AG10803 (cell line): ENCODE measurements at regions not wholly inside any gene's neighbourhood (a gene's known extent, or its start where the extent isn't known, plus 50 kb on each side); places are given as distances from the start of the nearest gene placed in this dataset.
A peak's percentile ranks its signal among the peaks of the same experiment; 100 is the strongest.

Experiments used
- DNase-seq: peaks from one replicate; pipeline ENCODE4 v3.0.0; 2010; ENCODE audit warnings: low read depth
- H3K4me3 ChIP-seq: 2 replicates; pipeline ENCODE4 v1.5.1; 2011; ENCODE audit warnings: mild to moderate bottlenecking, low read length, control low read depth
- TF ChIP-seq, protein P1 (sequence below): conservative IDR thresholded peaks from 2 replicates; pipeline ENCODE4 v1.5.1; 2011; ENCODE audit warnings: mild to moderate bottlenecking, low read length, control low read depth, inconsistent platforms

DNA sequence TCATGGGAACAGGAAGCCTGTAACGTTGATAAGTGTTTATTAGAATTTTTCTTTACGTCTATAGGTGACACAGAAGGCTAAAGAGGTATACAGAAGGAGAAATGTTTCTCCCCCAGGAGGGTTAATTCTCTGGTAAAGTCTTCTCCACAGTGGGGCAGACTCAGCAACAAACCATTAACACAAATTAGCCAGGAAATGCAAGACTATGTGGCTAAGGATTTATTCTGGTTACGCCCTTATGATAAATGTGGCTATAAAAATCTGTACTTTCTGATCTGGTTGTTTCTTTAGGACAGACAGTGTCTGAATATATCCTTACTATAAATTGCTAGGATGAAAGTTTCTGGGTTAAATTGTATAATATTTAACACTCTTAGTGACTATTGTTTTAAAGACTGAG, 423.3 kb downstream of the FLRT2 start:
- no peak for DNase-seq
- TF ChIP-seq, protein P1, sequence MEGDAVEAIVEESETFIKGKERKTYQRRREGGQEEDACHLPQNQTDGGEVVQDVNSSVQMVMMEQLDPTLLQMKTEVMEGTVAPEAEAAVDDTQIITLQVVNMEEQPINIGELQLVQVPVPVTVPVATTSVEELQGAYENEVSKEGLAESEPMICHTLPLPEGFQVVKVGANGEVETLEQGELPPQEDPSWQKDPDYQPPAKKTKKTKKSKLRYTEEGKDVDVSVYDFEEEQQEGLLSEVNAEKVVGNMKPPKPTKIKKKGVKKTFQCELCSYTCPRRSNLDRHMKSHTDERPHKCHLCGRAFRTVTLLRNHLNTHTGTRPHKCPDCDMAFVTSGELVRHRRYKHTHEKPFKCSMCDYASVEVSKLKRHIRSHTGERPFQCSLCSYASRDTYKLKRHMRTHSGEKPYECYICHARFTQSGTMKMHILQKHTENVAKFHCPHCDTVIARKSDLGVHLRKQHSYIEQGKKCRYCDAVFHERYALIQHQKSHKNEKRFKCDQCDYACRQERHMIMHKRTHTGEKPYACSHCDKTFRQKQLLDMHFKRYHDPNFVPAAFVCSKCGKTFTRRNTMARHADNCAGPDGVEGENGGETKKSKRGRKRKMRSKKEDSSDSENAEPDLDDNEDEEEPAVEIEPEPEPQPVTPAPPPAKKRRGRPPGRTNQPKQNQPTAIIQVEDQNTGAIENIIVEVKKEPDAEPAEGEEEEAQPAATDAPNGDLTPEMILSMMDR: no peak
- H3K4me3 ChIP-seq: no peak overlapping the region

DNA sequence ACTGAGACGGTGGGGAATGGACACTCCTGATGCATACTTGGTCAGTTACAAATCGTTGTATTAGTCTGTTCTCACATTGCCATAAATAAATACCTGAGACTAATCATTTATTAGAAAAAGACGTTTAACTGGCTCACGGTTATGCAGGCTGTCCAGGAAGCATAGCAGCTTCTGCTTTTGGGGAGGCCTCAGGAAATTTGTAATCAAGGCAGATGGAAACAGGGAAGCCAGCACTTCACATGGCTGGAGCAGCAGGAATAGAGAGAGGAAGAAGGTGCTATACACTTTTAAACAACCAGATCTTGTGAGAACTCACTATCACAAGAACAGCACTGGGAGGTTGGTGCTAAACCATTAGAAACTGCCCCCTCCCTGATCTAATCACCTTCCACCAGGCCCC, 418.2 kb downstream of the FLRT2 start:
- DNase-seq: no peak
- TF ChIP-seq, protein P1: no peak
- H3K4me3 ChIP-seq: no peak overlapping the region

DNA sequence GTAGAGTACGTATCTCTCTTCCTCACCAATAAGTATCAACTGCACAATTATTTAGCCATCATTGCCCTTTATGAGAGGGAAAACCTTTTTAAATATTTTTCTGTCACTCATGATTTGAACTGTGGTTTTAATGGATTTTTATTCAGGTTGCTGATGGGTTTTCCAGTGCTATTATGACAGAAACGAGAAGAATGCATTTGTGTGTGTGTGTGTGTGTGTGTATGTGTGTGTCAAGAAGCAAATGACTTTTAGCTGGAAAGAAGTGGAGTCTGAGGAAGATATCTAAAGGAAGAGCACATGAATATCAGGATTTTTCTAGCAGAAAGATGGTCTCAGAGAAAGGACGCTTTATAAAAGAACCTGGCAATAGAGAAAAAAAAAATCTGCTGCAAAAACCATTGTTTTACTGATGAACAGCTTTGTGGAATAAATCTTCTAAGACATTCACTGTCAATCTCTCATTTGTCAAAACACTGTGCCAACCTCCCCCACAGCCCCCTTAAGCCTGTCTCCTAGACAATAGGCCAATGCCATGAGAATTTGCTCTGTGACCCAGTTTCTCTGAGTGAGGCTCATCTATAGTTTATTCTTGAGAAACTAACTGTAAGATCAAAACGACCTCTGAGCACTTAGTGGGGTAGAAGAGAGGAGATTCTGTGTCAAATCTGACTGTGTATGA, 417.7 kb downstream of the FLRT2 start:
- TF ChIP-seq, protein P1: no peak
- no peak overlapping the region for H3K4me3 ChIP-seq
- DNase-seq: no peak

DNA sequence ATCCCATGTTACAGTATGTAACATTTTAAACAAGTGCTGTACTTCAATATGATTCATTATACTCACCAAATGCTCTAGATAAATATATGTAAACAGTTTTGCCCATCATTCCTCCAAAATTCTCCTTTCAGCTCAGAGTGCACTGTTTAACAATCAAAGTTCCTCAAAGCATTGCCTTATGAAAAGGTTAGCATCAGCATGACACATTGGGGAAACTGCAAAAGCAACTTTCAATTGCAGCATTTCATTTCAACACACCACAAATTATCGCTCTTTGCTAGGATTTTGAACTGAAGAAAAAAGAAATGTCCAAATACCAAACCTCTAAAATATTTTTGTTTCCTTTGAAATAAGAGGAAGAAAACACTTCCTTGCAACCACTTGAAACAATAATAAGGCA, 413.2 kb downstream of the FLRT2 start:
- DNase-seq: no peak
- TF ChIP-seq, protein P1: no peak
- no peak overlapping the region for H3K4me3 ChIP-seq

DNA sequence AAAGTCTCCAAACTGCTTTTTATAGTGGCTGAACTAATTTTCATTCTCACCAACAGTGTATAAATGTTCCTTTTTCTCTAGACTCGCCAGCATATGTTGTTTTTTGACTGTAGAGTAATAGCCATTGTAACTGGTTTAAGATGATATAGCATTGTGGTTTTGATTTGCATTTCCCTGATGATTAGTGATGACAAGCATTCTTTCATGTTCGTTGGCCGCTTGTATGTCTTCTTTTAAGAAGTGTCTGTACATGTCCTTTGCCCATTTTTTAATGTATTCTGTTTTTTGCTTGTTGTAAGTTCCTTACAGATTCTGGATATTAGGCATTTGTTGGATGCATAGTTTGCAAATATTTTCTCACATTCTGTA, 404.9 kb downstream of the FLRT2 start:
- TF ChIP-seq, protein P1: no peak
- peak overlapping the region; percentile 34 for H3K4me3 ChIP-seq
- no peak for DNase-seq

DNA sequence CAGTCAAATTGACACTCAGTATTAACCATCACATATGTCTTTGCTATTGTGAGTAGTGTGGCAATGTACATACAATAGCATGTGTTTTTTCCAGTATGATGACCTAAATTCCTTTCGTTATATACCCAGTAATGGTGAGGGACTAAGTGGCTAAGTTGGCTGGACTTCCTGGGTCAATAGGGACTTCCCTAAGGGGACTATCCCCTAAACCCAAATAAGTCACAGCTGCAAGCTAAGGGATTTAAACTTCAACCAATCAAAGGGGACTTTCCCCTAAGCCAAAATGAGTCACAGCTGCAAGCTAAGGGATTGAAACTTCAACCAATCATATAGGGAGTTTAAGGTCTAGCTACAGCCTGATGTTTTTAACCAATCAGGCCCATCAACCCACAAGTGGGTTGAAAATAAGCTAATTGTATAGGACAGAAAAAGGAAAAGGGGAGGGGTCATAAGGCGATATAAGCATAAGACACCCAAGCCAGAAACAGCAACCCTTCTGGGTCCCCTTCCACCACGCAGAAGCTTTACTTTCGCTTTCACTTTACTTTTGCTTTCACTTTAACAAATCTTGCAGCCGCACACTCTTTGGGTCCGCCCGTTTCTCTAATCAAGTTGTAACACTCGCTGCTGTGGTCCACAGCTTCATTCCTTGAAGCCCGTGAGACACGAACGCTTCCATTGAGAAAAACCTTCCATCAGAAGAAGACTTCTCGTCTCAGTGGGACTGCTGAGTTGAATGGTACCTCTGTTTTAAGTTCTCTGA, 404.4 kb downstream of the FLRT2 start:
- TF ChIP-seq, protein P1: no peak
- DNase-seq: peak; percentile 4
- peak overlapping the region; percentile 34 for H3K4me3 ChIP-seq

DNA sequence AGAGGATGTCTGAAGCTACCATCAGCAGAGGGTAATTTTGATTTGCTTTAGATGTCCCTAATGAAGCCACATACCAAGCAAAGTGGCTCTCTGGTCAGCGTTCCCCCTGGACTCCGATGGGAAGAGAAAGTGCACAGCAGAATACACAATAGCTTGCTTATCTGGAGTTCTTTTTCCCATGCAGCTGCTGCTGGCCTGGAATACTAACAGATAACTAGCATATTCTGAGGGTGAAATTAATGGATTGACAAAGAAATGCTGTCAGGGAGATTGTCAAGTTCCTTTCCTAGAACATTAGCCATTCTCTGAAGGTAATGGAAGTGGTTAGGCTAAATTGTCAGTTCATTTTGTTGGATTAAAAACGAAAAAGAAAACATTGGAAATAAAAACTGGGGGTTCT, 391.3 kb downstream of the FLRT2 start:
- no peak overlapping the region for H3K4me3 ChIP-seq
- TF ChIP-seq, protein P1: no peak
- no peak for DNase-seq
